ENCODE measurements at regions not wholly inside any gene's neighbourhood (a gene's known extent, or its start where the extent isn't known, plus 50 kb on each side); places are given as distances from the start of the nearest gene placed in this dataset.

DNA sequence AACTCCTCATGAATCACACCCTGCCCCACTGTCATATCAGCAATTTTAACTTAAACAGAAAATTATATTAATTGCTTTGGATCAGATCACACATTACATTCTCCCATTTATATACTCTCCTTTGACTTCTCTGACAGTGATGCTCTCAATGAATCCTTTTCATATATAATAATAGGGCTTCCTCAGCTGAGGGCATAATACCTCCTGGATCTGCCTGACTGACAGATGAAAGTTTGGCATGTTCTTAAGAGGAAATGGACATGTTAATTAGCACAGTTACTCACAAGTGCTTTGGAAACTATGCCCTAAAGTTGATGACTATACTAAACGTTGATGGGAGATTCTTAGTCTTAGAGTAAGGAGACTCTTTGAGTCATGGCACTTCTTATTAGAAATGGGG lies 478.2 kb upstream of the LRRN3 start:
- TF ChIP-seq ARNTL (CRISPR knock-in tag; IDR thresholded peaks at IDR 0.05; ENCODE audit: borderline replicate concordance, low read depth) (no peak), SNAI2 (CRISPR knock-in tag; IDR thresholded peaks at IDR 0.05) (no peak)

Data from SK-N-SH treated with all-trans-retinoic acid at 6 μM for 48 hours (cell line).